Stomach (tissue), 8 donors: ENCODE measurements at regions not wholly inside any gene's neighbourhood (a gene's known extent, or its start where the extent isn't known, plus 50 kb on each side); places are given as distances from the start of the nearest gene placed in this dataset.
"Not testable (repeated sequence)": the region's sequence is repeated elsewhere in the genome, so short reads cannot be mapped to it uniquely, and the experiment has no call there.

Experiments used
- DNase-seq, 2 donors: peaks; one replicate each; pipeline versions ENCODE4 v3.0.0 to v3.0.0-alpha.2; 2013 to 2019
- H3K27ac ChIP-seq, 5 donors: fragments of 200-600 bp in 4 of 5; sonication (generic) in 4 of 5; one replicate each; pipeline ENCODE4 v1.5.1; 2013 to 2019; ENCODE audit warnings: mild to moderate bottlenecking in 1 of 5, moderate library complexity in 1 of 5
- H3K27me3 ChIP-seq, 3 donors: fragments of 200-600 bp; sonication (generic); one replicate each; pipeline ENCODE4 v1.5.1; 2017 to 2019; ENCODE audit warnings: mixed run types in 1 of 3
- H3K36me3 ChIP-seq, 4 donors: fragments of 200-600 bp; sonication (generic); 1 replicate in 3 of 4; 2 replicates in 1 of 4; pipeline ENCODE4 v1.5.1; 2016 to 2019
- H3K4me1 ChIP-seq, 4 donors: fragments of 200-600 bp; sonication (generic); one replicate each; pipeline ENCODE4 v1.5.1; 2016 to 2019
- H3K4me3 ChIP-seq, 4 donors: fragments of 200-600 bp; sonication (generic) in 3 of 4; one replicate each; pipeline ENCODE4 v1.5.1; 2016 to 2019; ENCODE audit warnings: mild to moderate bottlenecking in 1 of 4
- H3K9me3 ChIP-seq, 4 donors: fragments of 200-600 bp; sonication (generic); one replicate each; pipeline ENCODE4 v1.5.1; 2016 to 2019
- EP300 ChIP-seq: sonication (generic); formaldehyde crosslinking; IDR thresholded peaks from one replicate; pipeline ENCODE4 v1.6.1; 2017; ENCODE audit warnings: antibody characterized with exemption
- POLR2A ChIP-seq, 4 donors: fragments of 450-650 bp; IDR thresholded peaks; one replicate each; pipeline ENCODE4 v1.6.1; 2016; ENCODE audit warnings: antibody characterized with exemption in 4 of 4, control low read depth in 2 of 4, mild to moderate bottlenecking in 1 of 4, moderate library complexity in 1 of 4
- POLR2AphosphoS5 ChIP-seq, 3 donors: sonication (generic); formaldehyde crosslinking; IDR thresholded peaks; one replicate each; pipeline ENCODE4 v1.6.1; 2016; ENCODE audit warnings: antibody characterized with exemption in 3 of 3
- WGBS, 5 donors: extraction: QIAGEN DNeasy Blood & Tissue Kit in 3 of 5; methylation state at CpG; one replicate each; pipeline versions ENCODE4 v1.1.5 to v1.1.7; 2013 to 2018; 5-methylcytosine and 5-hydroxymethylcytosine counted together
- intact Hi-C: fragments of 100-400 bp; cut with DNase I; formaldehyde crosslinking; loops from one replicate; pipeline ENCODE4 v1.15.1; 2023; ENCODE audit warnings: low total_unique reads
- TF ChIP-seq, protein P1 (sequence below), 7 experiments: fragments of 450-650 bp in 4 of 7; fragments of 200-600 bp in 3 of 7; sonication (generic) in 3 of 7; IDR thresholded peaks; one replicate each; pipeline ENCODE4 v1.5.1; 2016 to 2019; ENCODE audit warnings: antibody characterized with exemption in 7 of 7, control low read depth in 2 of 7, mild to moderate bottlenecking in 1 of 7
- donor health status: healthy with polysubstance abuse.
- donor health status: Bipolar disorder and iron deficiency.
- donor health status: healthy.

DNA sequence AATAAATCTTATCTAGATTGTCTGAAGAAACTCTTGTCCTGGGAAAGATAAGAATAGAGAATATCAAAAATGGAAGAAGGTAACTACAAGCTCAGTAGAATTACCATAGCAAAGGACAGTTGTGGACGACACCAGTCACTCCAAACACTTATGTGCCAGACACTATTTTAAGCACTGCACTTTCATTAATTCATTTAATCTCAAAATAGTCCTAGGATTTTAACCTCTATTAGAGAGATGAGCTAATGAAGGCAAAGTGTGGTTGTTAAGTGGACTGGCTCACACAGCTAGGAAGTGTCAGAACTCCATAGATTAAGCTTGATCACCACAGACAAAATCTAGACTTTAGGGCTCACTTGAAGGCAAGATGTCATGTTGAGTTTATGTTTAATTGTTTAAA, 168.9 kb downstream of the CDC14C start:
- WGBS, 5 donors, result 50 to 76% (median 70%) methylated on average over 1 of the region's 1 CpG
- Histone ChIP-seq H3K4me1 (no peaks in the 10 kb centered on the region), H3K27ac (no peak overlapping the region), H3K36me3 (no peaks in the 10 kb centered on the region), H3K9me3 (peaks cover 0 to 3% (median 0%) of the 10 kb centered on the region in 4 donors), H3K4me3 (no peak overlapping the region), H3K27me3 (no peaks in the 10 kb centered on the region)
- no peak for DNase-seq
- no peak for TF ChIP-seq POLR2AphosphoS5 (IDR thresholded peaks at IDR 0.05)
- TF ChIP-seq EP300, result no peak
- TF ChIP-seq POLR2A (IDR thresholded peaks at IDR 0.05), result no peak
- TF ChIP-seq, protein P1, sequence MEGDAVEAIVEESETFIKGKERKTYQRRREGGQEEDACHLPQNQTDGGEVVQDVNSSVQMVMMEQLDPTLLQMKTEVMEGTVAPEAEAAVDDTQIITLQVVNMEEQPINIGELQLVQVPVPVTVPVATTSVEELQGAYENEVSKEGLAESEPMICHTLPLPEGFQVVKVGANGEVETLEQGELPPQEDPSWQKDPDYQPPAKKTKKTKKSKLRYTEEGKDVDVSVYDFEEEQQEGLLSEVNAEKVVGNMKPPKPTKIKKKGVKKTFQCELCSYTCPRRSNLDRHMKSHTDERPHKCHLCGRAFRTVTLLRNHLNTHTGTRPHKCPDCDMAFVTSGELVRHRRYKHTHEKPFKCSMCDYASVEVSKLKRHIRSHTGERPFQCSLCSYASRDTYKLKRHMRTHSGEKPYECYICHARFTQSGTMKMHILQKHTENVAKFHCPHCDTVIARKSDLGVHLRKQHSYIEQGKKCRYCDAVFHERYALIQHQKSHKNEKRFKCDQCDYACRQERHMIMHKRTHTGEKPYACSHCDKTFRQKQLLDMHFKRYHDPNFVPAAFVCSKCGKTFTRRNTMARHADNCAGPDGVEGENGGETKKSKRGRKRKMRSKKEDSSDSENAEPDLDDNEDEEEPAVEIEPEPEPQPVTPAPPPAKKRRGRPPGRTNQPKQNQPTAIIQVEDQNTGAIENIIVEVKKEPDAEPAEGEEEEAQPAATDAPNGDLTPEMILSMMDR (IDR thresholded peaks at IDR 0.05), result no peak
- intact Hi-C loops, result no loop called here

GRCh38 chr7:49094866-49095265, 170.5 kb downstream of the CDC14C start:
- DNase-seq, result no peak
- Histone ChIP-seq H3K9me3 (peaks cover 0 to 3% (median 0%) of the 10 kb centered on the region in 4 donors), H3K36me3 (no peaks in the 10 kb centered on the region), H3K4me1 (no peaks in the 10 kb centered on the region), H3K27ac (no peak overlapping the region), H3K27me3 (no peaks in the 10 kb centered on the region), H3K4me3 (no peak overlapping the region)
- intact Hi-C loops, result no loop called here
- WGBS, 5 donors, result 70 to 87% (median 82%) methylated on average over 2 of the region's 2 CpGs
- TF ChIP-seq POLR2AphosphoS5 (IDR thresholded peaks at IDR 0.05) (no peak), POLR2A (IDR thresholded peaks at IDR 0.05) (no peak), EP300 (no peak)
- TF ChIP-seq, protein P1 (IDR thresholded peaks at IDR 0.05), result no peak

GRCh38 chr7:49099587-49100326, 175.4 kb downstream of the CDC14C start:
- Histone ChIP-seq H3K36me3 (no peaks in the 10 kb centered on the region), H3K27ac (no peak overlapping the region), H3K27me3 (no peaks in the 10 kb centered on the region), H3K4me1 (no peaks in the 10 kb centered on the region), H3K9me3 (peaks cover 0 to 3% (median 0%) of the 10 kb centered on the region in 4 donors), H3K4me3 (no peak overlapping the region)
- no peak for DNase-seq
- WGBS, 5 donors, result 67 to 81% (median 76%) methylated on average over 5 of the region's 5 CpGs
- no peak for TF ChIP-seq EP300
- no peak for TF ChIP-seq POLR2A (IDR thresholded peaks at IDR 0.05)
- no peak for TF ChIP-seq POLR2AphosphoS5 (IDR thresholded peaks at IDR 0.05)
- TF ChIP-seq, protein P1 (IDR thresholded peaks at IDR 0.05), result no peak
- intact Hi-C loops, result no loop called here

- H3K4me3 ChIP-seq, intact Hi-C loops, H3K27me3 ChIP-seq, DNase-seq, H3K9me3 ChIP-seq, H3K4me1 ChIP-seq, H3K27ac ChIP-seq, H3K36me3 ChIP-seq: not testable (repeated sequence)
- WGBS, 5 donors, result 26 to 38% (median 34%) methylated on average over 8 of the region's 8 CpGs
Measured at GRCh38 chr7:49100908-49101740, 176.8 kb downstream of the CDC14C start.
